ENCODE measurements at regions not wholly inside any gene's neighbourhood (a gene's known extent, or its start where the extent isn't known, plus 50 kb on each side); places are given as distances from the start of the nearest gene placed in this dataset.

- TF ChIP-seq POLR2A (IDR thresholded peaks at IDR 0.05) = no peak
- TF ChIP-seq, protein P1, sequence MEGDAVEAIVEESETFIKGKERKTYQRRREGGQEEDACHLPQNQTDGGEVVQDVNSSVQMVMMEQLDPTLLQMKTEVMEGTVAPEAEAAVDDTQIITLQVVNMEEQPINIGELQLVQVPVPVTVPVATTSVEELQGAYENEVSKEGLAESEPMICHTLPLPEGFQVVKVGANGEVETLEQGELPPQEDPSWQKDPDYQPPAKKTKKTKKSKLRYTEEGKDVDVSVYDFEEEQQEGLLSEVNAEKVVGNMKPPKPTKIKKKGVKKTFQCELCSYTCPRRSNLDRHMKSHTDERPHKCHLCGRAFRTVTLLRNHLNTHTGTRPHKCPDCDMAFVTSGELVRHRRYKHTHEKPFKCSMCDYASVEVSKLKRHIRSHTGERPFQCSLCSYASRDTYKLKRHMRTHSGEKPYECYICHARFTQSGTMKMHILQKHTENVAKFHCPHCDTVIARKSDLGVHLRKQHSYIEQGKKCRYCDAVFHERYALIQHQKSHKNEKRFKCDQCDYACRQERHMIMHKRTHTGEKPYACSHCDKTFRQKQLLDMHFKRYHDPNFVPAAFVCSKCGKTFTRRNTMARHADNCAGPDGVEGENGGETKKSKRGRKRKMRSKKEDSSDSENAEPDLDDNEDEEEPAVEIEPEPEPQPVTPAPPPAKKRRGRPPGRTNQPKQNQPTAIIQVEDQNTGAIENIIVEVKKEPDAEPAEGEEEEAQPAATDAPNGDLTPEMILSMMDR (IDR thresholded peaks at IDR 0.05) = no peak
- no peak for TF ChIP-seq EP300 (IDR thresholded peaks at IDR 0.05)
- Histone ChIP-seq H3K4me3 (no peak overlapping the region), H3K36me3 (no peaks in the 10 kb centered on the region), H3K27ac (no peak overlapping the region), H3K4me1 (ENCODE audit: insufficient read depth) (peaks cover 2% of the 10 kb centered on the region), H3K9me3 (no peaks in the 10 kb centered on the region), H3K27me3 (no peaks in the 10 kb centered on the region)
- intact Hi-C loops (cut with DNase I) = no loop called here
- no peak for DNase-seq
- WGBS, 3 donors = 8 to 16% (median 10%) methylated on average over 5 of the region's 5 CpGs
These were observed 443.6 kb downstream of the TDRD15 start for GRCh38 chr2:21567395-21567794.

DNA sequence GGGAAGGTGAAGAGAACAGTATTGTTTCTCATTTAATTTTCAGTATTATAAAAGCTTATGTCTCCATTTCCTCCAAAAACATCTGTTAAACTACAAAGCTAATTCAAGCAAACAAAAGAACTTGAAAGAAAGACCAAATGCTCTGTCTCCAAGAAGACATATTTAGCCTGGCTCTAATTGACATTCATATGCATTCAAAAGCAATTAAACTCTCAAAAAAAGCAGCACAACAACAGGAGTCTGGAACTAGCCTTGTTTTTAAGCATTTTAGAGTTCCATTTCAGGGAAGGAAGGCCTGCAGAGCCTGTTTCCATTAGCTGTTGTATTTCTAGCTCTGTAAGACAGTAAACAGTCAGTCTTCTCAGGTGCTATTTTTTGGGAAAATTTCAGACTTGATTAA lies 447.9 kb downstream of the TDRD15 start:
- TF ChIP-seq, protein P1 (IDR thresholded peaks at IDR 0.05) = no peak
- TF ChIP-seq EP300 (IDR thresholded peaks at IDR 0.05) (no peak), POLR2A (IDR thresholded peaks at IDR 0.05) (no peak)
- no peaks in the 10 kb centered on the region for H3K27me3 ChIP-seq
- no peak overlapping the region for H3K4me3 ChIP-seq
- no peak for DNase-seq
- intact Hi-C loops (cut with DNase I) = no loop called here
- H3K36me3 ChIP-seq = no peaks in the 10 kb centered on the region
- H3K9me3 ChIP-seq = no peaks in the 10 kb centered on the region
- H3K4me1 ChIP-seq (ENCODE audit: insufficient read depth) = peaks cover 2% of the 10 kb centered on the region
- no peak overlapping the region for H3K27ac ChIP-seq

DNA sequence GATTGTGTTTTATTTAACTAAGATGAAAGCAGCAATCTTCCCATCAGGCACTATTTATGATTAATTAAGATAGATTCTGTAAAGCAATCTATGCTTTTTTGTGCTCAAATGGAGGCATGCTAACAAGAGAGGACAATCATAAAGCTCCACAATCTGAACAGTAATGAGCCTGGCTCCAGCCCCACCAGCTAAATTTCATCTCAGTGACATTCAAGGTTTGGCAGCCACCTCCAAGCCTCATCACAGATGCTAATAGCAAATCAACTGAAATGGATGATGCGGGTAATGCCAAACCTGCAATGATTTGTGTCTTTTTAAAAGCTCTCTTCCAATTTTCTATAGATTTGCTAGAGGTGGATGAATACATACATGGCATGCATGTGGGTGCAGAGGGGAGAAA lies 456.6 kb downstream of the TDRD15 start:
- 90 to 93% (median 91%) methylated on average over 1 of the region's 1 CpG for WGBS, 3 donors
- H3K4me1 ChIP-seq (ENCODE audit: insufficient read depth) = no peaks in the 10 kb centered on the region
- TF ChIP-seq, protein P1 (IDR thresholded peaks at IDR 0.05) = no peak
- TF ChIP-seq EP300 (IDR thresholded peaks at IDR 0.05) (no peak), POLR2A (IDR thresholded peaks at IDR 0.05) (no peak)
- no peak overlapping the region for H3K27ac ChIP-seq
- no peaks in the 10 kb centered on the region for H3K36me3 ChIP-seq
- no peaks in the 10 kb centered on the region for H3K27me3 ChIP-seq
- H3K4me3 ChIP-seq = no peak overlapping the region
- intact Hi-C loops (cut with DNase I) = no loop called here
- no peaks in the 10 kb centered on the region for H3K9me3 ChIP-seq
- no peak for DNase-seq

GRCh38 chr2:21585881-21586280 lies 462.1 kb downstream of the TDRD15 start:
- TF ChIP-seq EP300 (IDR thresholded peaks at IDR 0.05) (no peak), POLR2A (IDR thresholded peaks at IDR 0.05) (no peak)
- TF ChIP-seq, protein P1 (IDR thresholded peaks at IDR 0.05) = no peak

More at GRCh38 chr2:21585881-21586280, 462.1 kb downstream of the TDRD15 start:
- intact Hi-C loops (cut with DNase I) = no loop called here
- no peaks in the 10 kb centered on the region for H3K27me3 ChIP-seq
- no peaks in the 10 kb centered on the region for H3K4me1 ChIP-seq (ENCODE audit: insufficient read depth)
- DNase-seq = no peak
- no peak overlapping the region for H3K27ac ChIP-seq
- no peaks in the 10 kb centered on the region for H3K9me3 ChIP-seq
- H3K4me3 ChIP-seq = no peak overlapping the region
- H3K36me3 ChIP-seq = no peaks in the 10 kb centered on the region

Measured in ovary (tissue), 7 donors.